Activated naive CD8-positive, alpha-beta T cell (primary cell): ENCODE measurements at regions not wholly inside any gene's neighbourhood (a gene's known extent, or its start where the extent isn't known, plus 50 kb on each side); places are given as distances from the start of the nearest gene placed in this dataset.

Experiments
- H3K27ac Mint-ChIP-seq: one replicate; pipeline ENCODE4 v1.8.0; 2021; ENCODE audit warnings: mixed read lengths
- H3K27me3 Mint-ChIP-seq: one replicate; pipeline ENCODE4 v1.8.0; 2021; ENCODE audit warnings: mixed read lengths
- H3K36me3 Mint-ChIP-seq: one replicate; pipeline ENCODE4 v1.8.0; 2021; ENCODE audit warnings: mixed read lengths
- H3K4me1 Mint-ChIP-seq: one replicate; pipeline ENCODE4 v1.8.0; 2021; ENCODE audit warnings: low read depth, mixed read lengths
- H3K4me3 Mint-ChIP-seq: one replicate; pipeline ENCODE4 v1.8.0; 2021; ENCODE audit warnings: mild to moderate bottlenecking, mixed read lengths
- H3K9me3 Mint-ChIP-seq: one replicate; pipeline ENCODE4 v1.8.0; 2021; ENCODE audit warnings: low read depth, mixed read lengths

- Mint-ChIP-seq H3K27me3 (no peaks in the 10 kb centered on the region), H3K4me3 (no peak overlapping the region), H3K36me3 (peaks cover 5% of the 10 kb centered on the region), H3K4me1 (peaks cover 2% of the 10 kb centered on the region), H3K9me3 (no peaks in the 10 kb centered on the region), H3K27ac (no peak overlapping the region)
These were observed 101.1 kb upstream of the NCK2 start for GRCh38 chr2:105643405-105644173.

GRCh38 chr2:105641389-105641811, 103.3 kb upstream of the NCK2 start:
- H3K27me3 Mint-ChIP-seq: no peaks in the 10 kb centered on the region
- H3K4me3 Mint-ChIP-seq: no peak overlapping the region
- H3K36me3 Mint-ChIP-seq: peaks cover 5% of the 10 kb centered on the region
- H3K27ac Mint-ChIP-seq: no peak overlapping the region
- H3K9me3 Mint-ChIP-seq: no peaks in the 10 kb centered on the region
- H3K4me1 Mint-ChIP-seq: peaks cover 2% of the 10 kb centered on the region

- Mint-ChIP-seq H3K27ac (no peak overlapping the region), H3K4me1 (no peaks in the 10 kb centered on the region), H3K36me3 (peaks cover 5% of the 10 kb centered on the region), H3K9me3 (no peaks in the 10 kb centered on the region), H3K27me3 (no peaks in the 10 kb centered on the region), H3K4me3 (no peak overlapping the region)
These were observed 104.5 kb upstream of the NCK2 start for GRCh38 chr2:105640246-105640645.

- H3K36me3 Mint-ChIP-seq: peaks cover 5% of the 10 kb centered on the region
- no peak overlapping the region for H3K4me3 Mint-ChIP-seq
- no peak overlapping the region for H3K27ac Mint-ChIP-seq
- H3K9me3 Mint-ChIP-seq: no peaks in the 10 kb centered on the region
- no peaks in the 10 kb centered on the region for H3K27me3 Mint-ChIP-seq
- H3K4me1 Mint-ChIP-seq: no peaks in the 10 kb centered on the region
These were observed 108.5 kb upstream of the NCK2 start for GRCh38 chr2:105636109-105636740.

- no peak overlapping the region for H3K4me3 Mint-ChIP-seq
These were observed 109.1 kb upstream of the NCK2 start for GRCh38 chr2:105635564-105635963.

GRCh38 chr2:105634198-105634597, 110.5 kb upstream of the NCK2 start:
- H3K27me3 Mint-ChIP-seq: no peaks in the 10 kb centered on the region
- H3K27ac Mint-ChIP-seq: no peak overlapping the region

More at GRCh38 chr2:105635564-105635963, 109.1 kb upstream of the NCK2 start:
- no peaks in the 10 kb centered on the region for H3K27me3 Mint-ChIP-seq
- no peaks in the 10 kb centered on the region for H3K9me3 Mint-ChIP-seq
- no peaks in the 10 kb centered on the region for H3K4me1 Mint-ChIP-seq
- no peak overlapping the region for H3K27ac Mint-ChIP-seq
- H3K36me3 Mint-ChIP-seq: peaks cover 4% of the 10 kb centered on the region

GRCh38 chr2:105631922-105632321, 112.8 kb upstream of the NCK2 start:
- Mint-ChIP-seq H3K27ac (no peak overlapping the region), H3K4me1 (no peaks in the 10 kb centered on the region), H3K9me3 (no peaks in the 10 kb centered on the region), H3K4me3 (no peak overlapping the region), H3K27me3 (no peaks in the 10 kb centered on the region), H3K36me3 (no peaks in the 10 kb centered on the region)

More at GRCh38 chr2:105634198-105634597, 110.5 kb upstream of the NCK2 start:
- Mint-ChIP-seq H3K9me3 (no peaks in the 10 kb centered on the region), H3K36me3 (no peaks in the 10 kb centered on the region), H3K4me3 (no peak overlapping the region), H3K4me1 (no peaks in the 10 kb centered on the region)

- no peaks in the 10 kb centered on the region for H3K4me1 Mint-ChIP-seq
These were observed 113.7 kb upstream of the NCK2 start for GRCh38 chr2:105631011-105631410.

GRCh38 chr2:105629634-105630033, 115.1 kb upstream of the NCK2 start:
- Mint-ChIP-seq H3K4me1 (no peaks in the 10 kb centered on the region), H3K36me3 (no peaks in the 10 kb centered on the region), H3K9me3 (no peaks in the 10 kb centered on the region), H3K27ac (no peak overlapping the region), H3K27me3 (no peaks in the 10 kb centered on the region), H3K4me3 (no peak overlapping the region)

More at GRCh38 chr2:105631011-105631410, 113.7 kb upstream of the NCK2 start:
- H3K36me3 Mint-ChIP-seq: no peaks in the 10 kb centered on the region
- no peak overlapping the region for H3K4me3 Mint-ChIP-seq
- no peaks in the 10 kb centered on the region for H3K27me3 Mint-ChIP-seq
- no peaks in the 10 kb centered on the region for H3K9me3 Mint-ChIP-seq
- H3K27ac Mint-ChIP-seq: no peak overlapping the region

- Mint-ChIP-seq H3K4me3 (no peak overlapping the region), H3K36me3 (no peaks in the 10 kb centered on the region), H3K27ac (no peak overlapping the region), H3K4me1 (no peaks in the 10 kb centered on the region), H3K9me3 (no peaks in the 10 kb centered on the region), H3K27me3 (no peaks in the 10 kb centered on the region)
These were observed 117.2 kb upstream of the NCK2 start for GRCh38 chr2:105627534-105627933.

GRCh38 chr2:105626966-105627340, 117.8 kb upstream of the NCK2 start:
- Mint-ChIP-seq H3K9me3 (no peaks in the 10 kb centered on the region), H3K27me3 (peaks cover under 1% of the 10 kb centered on the region), H3K27ac (no peak overlapping the region), H3K36me3 (no peaks in the 10 kb centered on the region), H3K4me1 (no peaks in the 10 kb centered on the region), H3K4me3 (no peak overlapping the region)

- no peak overlapping the region for H3K4me3 Mint-ChIP-seq
- no peak overlapping the region for H3K27ac Mint-ChIP-seq
- no peaks in the 10 kb centered on the region for H3K36me3 Mint-ChIP-seq
- H3K4me1 Mint-ChIP-seq: no peaks in the 10 kb centered on the region
- peaks cover 3% of the 10 kb centered on the region for H3K27me3 Mint-ChIP-seq
- no peaks in the 10 kb centered on the region for H3K9me3 Mint-ChIP-seq
These were observed 118.3 kb upstream of the NCK2 start for GRCh38 chr2:105626212-105626965.

- Mint-ChIP-seq H3K9me3 (no peaks in the 10 kb centered on the region), H3K4me1 (no peaks in the 10 kb centered on the region), H3K4me3 (no peak overlapping the region), H3K36me3 (no peaks in the 10 kb centered on the region), H3K27ac (no peak overlapping the region), H3K27me3 (peaks cover 3% of the 10 kb centered on the region)
These were observed 119.1 kb upstream of the NCK2 start for GRCh38 chr2:105625632-105626031.

GRCh38 chr2:105621038-105621437, 123.7 kb upstream of the NCK2 start:
- no peak overlapping the region for H3K27ac Mint-ChIP-seq
- no peaks in the 10 kb centered on the region for H3K36me3 Mint-ChIP-seq
- H3K4me1 Mint-ChIP-seq: peaks cover 4% of the 10 kb centered on the region
- H3K4me3 Mint-ChIP-seq: no peak overlapping the region
- H3K9me3 Mint-ChIP-seq: no peaks in the 10 kb centered on the region
- peaks cover 3% of the 10 kb centered on the region for H3K27me3 Mint-ChIP-seq

- no peaks in the 10 kb centered on the region for H3K9me3 Mint-ChIP-seq
- H3K4me1 Mint-ChIP-seq: peaks cover 4% of the 10 kb centered on the region
- no peak overlapping the region for H3K27ac Mint-ChIP-seq
- H3K27me3 Mint-ChIP-seq: peaks cover 3% of the 10 kb centered on the region
- H3K4me3 Mint-ChIP-seq: no peak overlapping the region
- H3K36me3 Mint-ChIP-seq: no peaks in the 10 kb centered on the region
These were observed 126.4 kb upstream of the NCK2 start for GRCh38 chr2:105618351-105618659.
